Tibial nerve (tissue), 3 donors: ENCODE measurements at regions not wholly inside any gene's neighbourhood (a gene's known extent, or its start where the extent isn't known, plus 50 kb on each side); places are given as distances from the start of the nearest gene placed in this dataset.

Source experiments
- POLR2A ChIP-seq, 2 donors: fragments of 450-650 bp; IDR thresholded peaks; one replicate each; pipeline ENCODE4 v1.6.1; 2017; ENCODE audit warnings: antibody characterized with exemption in 2 of 2, mild to moderate bottlenecking in 2 of 2, moderate library complexity in 2 of 2
- TF ChIP-seq, protein P1 (sequence below), 5 experiments: fragments of 200-600 bp in 3 of 5; fragments of 450-650 bp in 2 of 5; sonication (generic) in 3 of 5; IDR thresholded peaks; one replicate each; pipeline ENCODE4 v1.5.1; 2016 to 2019; ENCODE audit warnings: antibody characterized with exemption in 5 of 5, mild to moderate bottlenecking in 3 of 5, moderate library complexity in 2 of 5

DNA sequence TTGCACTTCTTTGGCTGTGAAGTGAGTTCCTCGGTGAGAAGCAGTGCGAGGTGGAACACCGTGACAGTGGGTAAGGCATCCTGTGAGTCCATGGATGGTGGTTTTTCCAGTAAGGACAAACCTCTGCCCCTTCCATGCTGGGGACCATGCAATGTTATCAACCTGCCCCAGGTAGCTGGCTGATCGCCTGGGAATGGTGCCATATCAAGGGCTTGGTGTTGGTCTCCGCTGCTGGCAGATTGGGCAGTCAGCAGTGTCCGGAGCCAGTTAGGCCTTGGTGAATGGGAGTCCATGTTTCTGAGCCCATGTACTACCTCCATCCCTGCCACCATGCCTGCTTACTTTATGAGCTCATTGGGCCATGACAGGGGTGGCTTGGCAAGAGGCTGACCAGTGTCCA, 114.7 kb upstream of the C14orf180 start:
- TF ChIP-seq, protein P1, sequence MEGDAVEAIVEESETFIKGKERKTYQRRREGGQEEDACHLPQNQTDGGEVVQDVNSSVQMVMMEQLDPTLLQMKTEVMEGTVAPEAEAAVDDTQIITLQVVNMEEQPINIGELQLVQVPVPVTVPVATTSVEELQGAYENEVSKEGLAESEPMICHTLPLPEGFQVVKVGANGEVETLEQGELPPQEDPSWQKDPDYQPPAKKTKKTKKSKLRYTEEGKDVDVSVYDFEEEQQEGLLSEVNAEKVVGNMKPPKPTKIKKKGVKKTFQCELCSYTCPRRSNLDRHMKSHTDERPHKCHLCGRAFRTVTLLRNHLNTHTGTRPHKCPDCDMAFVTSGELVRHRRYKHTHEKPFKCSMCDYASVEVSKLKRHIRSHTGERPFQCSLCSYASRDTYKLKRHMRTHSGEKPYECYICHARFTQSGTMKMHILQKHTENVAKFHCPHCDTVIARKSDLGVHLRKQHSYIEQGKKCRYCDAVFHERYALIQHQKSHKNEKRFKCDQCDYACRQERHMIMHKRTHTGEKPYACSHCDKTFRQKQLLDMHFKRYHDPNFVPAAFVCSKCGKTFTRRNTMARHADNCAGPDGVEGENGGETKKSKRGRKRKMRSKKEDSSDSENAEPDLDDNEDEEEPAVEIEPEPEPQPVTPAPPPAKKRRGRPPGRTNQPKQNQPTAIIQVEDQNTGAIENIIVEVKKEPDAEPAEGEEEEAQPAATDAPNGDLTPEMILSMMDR (IDR thresholded peaks at IDR 0.05): no peak
- TF ChIP-seq POLR2A (IDR thresholded peaks at IDR 0.05): no peak
